Ovary (tissue), 3 donors: ENCODE measurements at regions not wholly inside any gene's neighbourhood (a gene's known extent, or its start where the extent isn't known, plus 50 kb on each side); places are given as distances from the start of the nearest gene placed in this dataset.

ENCODE experiments used
- CTCF ChIP-seq, 3 donors: fragments of 450-650 bp in 2 of 3; fragments of 200-600 bp in 1 of 3; IDR thresholded peaks; one replicate each; pipeline versions ENCODE4 v1.5.1 to v1.8.0; 2016 to 2022; ENCODE audit warnings: antibody characterized with exemption in 3 of 3, mild to moderate bottlenecking in 1 of 3
- POLR2A ChIP-seq: fragments of 450-650 bp; IDR thresholded peaks from one replicate; pipeline ENCODE4 v1.6.1; 2017; ENCODE audit warnings: antibody characterized with exemption, mild to moderate bottlenecking, moderate library complexity
- donor health status: DM: no; HTN: no; CAD: no.

- TF ChIP-seq CTCF (IDR thresholded peaks at IDR 0.05): no peak
- no peak for TF ChIP-seq POLR2A
These were observed 101.7 kb downstream of the CPZ start for GRCh38 chr4:8694226-8694625.
